ENCODE measurements at regions not wholly inside any gene's neighbourhood (a gene's known extent, or its start where the extent isn't known, plus 50 kb on each side); places are given as distances from the start of the nearest gene placed in this dataset.

DNA sequence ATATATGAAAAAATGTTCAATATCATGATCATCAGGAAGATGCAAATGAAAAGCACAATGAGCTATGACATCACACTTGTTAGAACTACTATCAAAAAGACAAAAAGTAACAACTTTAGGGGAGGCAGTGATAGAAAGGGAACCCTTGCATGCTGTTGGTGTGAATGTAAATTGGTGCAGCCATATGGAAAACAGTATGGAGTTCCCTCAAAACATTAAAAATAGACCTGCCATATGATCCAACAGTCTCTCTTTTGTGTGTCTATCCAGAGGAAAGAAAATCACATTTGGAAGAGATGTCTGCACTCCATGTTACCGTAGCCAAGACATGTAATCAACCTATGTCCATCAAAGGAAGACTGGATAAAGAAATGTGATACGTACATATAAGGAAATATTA lies 92.3 kb upstream of the ALKAL2 start:
- TF ChIP-seq, protein P1, sequence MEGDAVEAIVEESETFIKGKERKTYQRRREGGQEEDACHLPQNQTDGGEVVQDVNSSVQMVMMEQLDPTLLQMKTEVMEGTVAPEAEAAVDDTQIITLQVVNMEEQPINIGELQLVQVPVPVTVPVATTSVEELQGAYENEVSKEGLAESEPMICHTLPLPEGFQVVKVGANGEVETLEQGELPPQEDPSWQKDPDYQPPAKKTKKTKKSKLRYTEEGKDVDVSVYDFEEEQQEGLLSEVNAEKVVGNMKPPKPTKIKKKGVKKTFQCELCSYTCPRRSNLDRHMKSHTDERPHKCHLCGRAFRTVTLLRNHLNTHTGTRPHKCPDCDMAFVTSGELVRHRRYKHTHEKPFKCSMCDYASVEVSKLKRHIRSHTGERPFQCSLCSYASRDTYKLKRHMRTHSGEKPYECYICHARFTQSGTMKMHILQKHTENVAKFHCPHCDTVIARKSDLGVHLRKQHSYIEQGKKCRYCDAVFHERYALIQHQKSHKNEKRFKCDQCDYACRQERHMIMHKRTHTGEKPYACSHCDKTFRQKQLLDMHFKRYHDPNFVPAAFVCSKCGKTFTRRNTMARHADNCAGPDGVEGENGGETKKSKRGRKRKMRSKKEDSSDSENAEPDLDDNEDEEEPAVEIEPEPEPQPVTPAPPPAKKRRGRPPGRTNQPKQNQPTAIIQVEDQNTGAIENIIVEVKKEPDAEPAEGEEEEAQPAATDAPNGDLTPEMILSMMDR (conservative IDR thresholded peaks at IDR 0.05 in 1 of 2, IDR thresholded peaks at IDR 0.05 in 1 of 2; ENCODE audit: low read depth in 1 of 2, low read length in 2 of 2), result no peak
- no peak for TF ChIP-seq EZH2 (IDR thresholded peaks at IDR 0.05; ENCODE audit: low read length, missing control alignments)
